ENCODE measurements at regions not wholly inside any gene's neighbourhood (a gene's known extent, or its start where the extent isn't known, plus 50 kb on each side); places are given as distances from the start of the nearest gene placed in this dataset.

DNA sequence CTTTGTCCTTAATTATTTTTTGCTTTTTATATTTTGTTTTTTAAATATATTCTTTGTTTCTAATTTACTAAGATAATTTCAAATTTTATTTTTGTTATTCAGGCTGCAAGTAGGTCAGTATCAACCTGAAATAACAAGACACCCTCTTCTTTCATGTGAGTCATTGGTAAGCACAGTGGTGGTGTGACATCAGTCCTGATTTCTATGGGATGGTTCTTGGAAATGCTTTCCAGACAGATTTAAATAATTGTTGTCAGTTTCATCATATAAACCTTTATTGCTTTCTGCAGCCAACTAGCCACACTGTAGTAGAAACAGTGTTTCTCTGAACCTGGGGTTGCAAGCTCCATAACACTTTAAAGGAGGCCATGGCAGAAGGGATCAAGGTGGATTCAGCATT is 157.5 kb upstream of the C21orf91 start:
- no peak overlapping the region for H3K4me2 ChIP-seq (ENCODE audit: insufficient read depth, low read length)
- no peak overlapping the region for H3K9ac ChIP-seq (ENCODE audit: insufficient read depth in 1 of 2, low read depth in 2 of 2, low read length in 2 of 2)
- H4K20me1 ChIP-seq (replicated peaks; ENCODE audit: control insufficient read depth, insufficient read depth, low read length), result no peaks in the 10 kb centered on the region
- ChIA-PET CTCF (ENCODE audit: low intra/inter-chr PET ratio) (no interaction called here), POLR2A (no interaction called here)
- no peaks in the 10 kb centered on the region for H3K79me2 ChIP-seq (ENCODE audit: control insufficient read depth, insufficient read depth, low read length)
- TF ChIP-seq NCOA4 (IDR thresholded peaks at IDR 0.05; ENCODE audit: partially characterized antibody) (no peak), ARID1B (IDR thresholded peaks at IDR 0.05) (no peak), NFYB (IDR thresholded peaks at IDR 0.05; ENCODE audit: extremely low read depth, insufficient read length) (no peak), PRMT5 (CRISPR knock-in tag; IDR thresholded peaks at IDR 0.05) (no peak), CTBP1 (IDR thresholded peaks at IDR 0.05; ENCODE audit: borderline replicate concordance) (no peak), OTX1 (CRISPR knock-in tag; IDR thresholded peaks at IDR 0.05) (no peak), TBP (optimal IDR thresholded peaks at IDR 0.05; ENCODE audit: low read depth, low read length) (no peak), ZNF212 (CRISPR knock-in tag; IDR thresholded peaks at IDR 0.05) (no peak), KLF16 (IDR thresholded peaks at IDR 0.05) (no peak), ZFX (CRISPR knock-in tag; IDR thresholded peaks at IDR 0.05) (no peak)
- TF ChIP-seq, protein P1, sequence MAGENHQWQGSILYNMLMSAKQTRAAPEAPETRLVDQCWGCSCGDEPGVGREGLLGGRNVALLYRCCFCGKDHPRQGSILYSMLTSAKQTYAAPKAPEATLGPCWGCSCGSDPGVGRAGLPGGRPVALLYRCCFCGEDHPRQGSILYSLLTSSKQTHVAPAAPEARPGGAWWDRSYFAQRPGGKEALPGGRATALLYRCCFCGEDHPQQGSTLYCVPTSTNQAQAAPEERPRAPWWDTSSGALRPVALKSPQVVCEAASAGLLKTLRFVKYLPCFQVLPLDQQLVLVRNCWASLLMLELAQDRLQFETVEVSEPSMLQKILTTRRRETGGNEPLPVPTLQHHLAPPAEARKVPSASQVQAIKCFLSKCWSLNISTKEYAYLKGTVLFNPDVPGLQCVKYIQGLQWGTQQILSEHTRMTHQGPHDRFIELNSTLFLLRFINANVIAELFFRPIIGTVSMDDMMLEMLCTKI (IDR thresholded peaks at IDR 0.05; ENCODE audit: partially characterized antibody), result no peak
- TF ChIP-seq, protein P2, sequence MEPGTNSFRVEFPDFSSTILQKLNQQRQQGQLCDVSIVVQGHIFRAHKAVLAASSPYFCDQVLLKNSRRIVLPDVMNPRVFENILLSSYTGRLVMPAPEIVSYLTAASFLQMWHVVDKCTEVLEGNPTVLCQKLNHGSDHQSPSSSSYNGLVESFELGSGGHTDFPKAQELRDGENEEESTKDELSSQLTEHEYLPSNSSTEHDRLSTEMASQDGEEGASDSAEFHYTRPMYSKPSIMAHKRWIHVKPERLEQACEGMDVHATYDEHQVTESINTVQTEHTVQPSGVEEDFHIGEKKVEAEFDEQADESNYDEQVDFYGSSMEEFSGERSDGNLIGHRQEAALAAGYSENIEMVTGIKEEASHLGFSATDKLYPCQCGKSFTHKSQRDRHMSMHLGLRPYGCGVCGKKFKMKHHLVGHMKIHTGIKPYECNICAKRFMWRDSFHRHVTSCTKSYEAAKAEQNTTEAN (CRISPR knock-in tag; IDR thresholded peaks at IDR 0.05), result no peak
- BruUV-seq (replicated peaks), result no TSS peak
- H3K27me3 ChIP-seq (ENCODE audit: control insufficient read depth in 2 of 2, insufficient read depth in 2 of 2, low read length in 2 of 2), result no peaks in the 10 kb centered on the region
- no peaks in the 10 kb centered on the region; a peak in 1 of 5 replicates for H3K4me1 ChIP-seq (replicated peaks in 1 of 2; ENCODE audit: control insufficient read depth in 2 of 2, insufficient read depth in 2 of 2, low read length in 2 of 2)
- intact Hi-C loops (cut with micrococcal nuclease), result no loop called here
- ATAC-seq, result no peak
- H3K9me3 ChIP-seq (replicated peaks; ENCODE audit: control insufficient read depth, insufficient read depth, low read depth, low read length), result no peaks in the 10 kb centered on the region
- no peak for FAIRE-seq
- no peak overlapping the region for H3K4me3 ChIP-seq
- H2AFZ ChIP-seq (ENCODE audit: low read depth, low read length), result no peak overlapping the region
- in situ Hi-C loops (cut with MboI), result no loop called here
- no peak for DNase-seq (ENCODE audit: extremely low read depth in 1 of 4, low spot score in 3 of 4)
- no peaks in the 10 kb centered on the region for H3K36me3 ChIP-seq (ENCODE audit: control insufficient read depth, insufficient read depth, low read length)
- H3K27ac ChIP-seq (ENCODE audit: extremely low read depth, low read depth, low read length), result no peak overlapping the region
- H3K9me1 ChIP-seq (ENCODE audit: control insufficient read depth, insufficient read depth, low read length), result no peaks in the 10 kb centered on the region
